Endothelial cell of umbilical vein (primary cell): ENCODE measurements at regions not wholly inside any gene's neighbourhood (a gene's known extent, or its start where the extent isn't known, plus 50 kb on each side); places are given as distances from the start of the nearest gene placed in this dataset.
A peak's percentile ranks its signal among the peaks of the same experiment; 100 is the strongest.

Source experiments
- BruUV-seq: library from RNA; stranded (reverse); fragments of 400-500 nt; replicated peaks from 2 replicates; lab custom pipeline; 2021; lab: Mats Ljungman, UMichigan
- CTCF ChIA-PET: fragments of 300-600, 350-600 bp; sonication (Branson Sonifier 250); formaldehyde crosslinking; loops from one replicate; lab custom pipeline; 2021; ENCODE audit warnings: antibody characterized with exemption, inconsistent platforms; lab: Charles Lee
- POLR2A ChIA-PET: fragments of 300-600, 350-600 bp; sonication (Branson Sonifier 250); formaldehyde crosslinking; loops from one replicate; lab custom pipeline; 2021; ENCODE audit warnings: antibody characterized with exemption, inconsistent platforms; lab: Charles Lee
- DNase-seq: peaks from one replicate; pipeline ENCODE4 v3.0.0-alpha.2; 2011; ENCODE audit warnings: low read depth, low spot score
- FAIRE-seq: peaks from 2 replicates; lab custom pipeline; 2011; peaks lifted over from hg19 to GRCh38; lab: Jason Lieb, UNC
- H2AFZ ChIP-seq: 2 replicates; pipeline ENCODE4 v1.6.0; 2012; ENCODE audit warnings: low read depth, low read length, control low read depth, inconsistent platforms
- H3K27ac ChIP-seq: 2 replicates; pipeline ENCODE4 v1.5.1; 2011; ENCODE audit warnings: low read depth, mild to moderate bottlenecking, control low read depth, low read length, moderate library complexity; ENCODE audit not compliant: insufficient read depth
- H3K27me3 ChIP-seq, 2 experiments: 2 replicates each; pipeline versions ENCODE4 v1.6.0 to v1.6.1; 2011; ENCODE audit warnings: low read length in 2 of 2, mixed read lengths in 1 of 2; ENCODE audit not compliant: control insufficient read depth in 2 of 2, insufficient read depth in 2 of 2
- H3K36me3 ChIP-seq, 2 experiments: 2 replicates in 1 of 2; 3 replicates in 1 of 2; pipeline ENCODE4 v1.5.1; 2011; ENCODE audit warnings: low read length in 2 of 2, mild to moderate bottlenecking in 1 of 2, moderate library complexity in 1 of 2; ENCODE audit not compliant: control insufficient read depth in 2 of 2, insufficient read depth in 2 of 2; ENCODE audit errors: extremely low read depth in 1 of 2
- H3K4me1 ChIP-seq: 3 replicates; pipeline ENCODE4 v1.5.1; 2011; ENCODE audit warnings: mild to moderate bottlenecking, low read length; ENCODE audit not compliant: control insufficient read depth, insufficient read depth; ENCODE audit errors: extremely low read depth
- H3K4me2 ChIP-seq: 2 replicates; pipeline ENCODE4 v1.6.1; 2011; ENCODE audit warnings: low read length, control low read depth, mixed read lengths; ENCODE audit not compliant: insufficient read depth
- H3K4me3 ChIP-seq, 3 experiments: fragments of 200-600 bp in 1 of 3; sonication (generic), shearing (Covaris generic) in 1 of 3; replicated peaks in 1 of 3; 2 replicates each; pipeline ENCODE4 v1.5.1; 2011 to 2016; ENCODE audit warnings: control low read depth in 3 of 3, low read length in 3 of 3, mild to moderate bottlenecking in 2 of 3, inconsistent platforms in 1 of 3, low read depth in 1 of 3, moderate library complexity in 1 of 3; ENCODE audit not compliant: insufficient read depth in 1 of 3
- H3K79me2 ChIP-seq: 2 replicates; pipeline ENCODE4 v1.6.0; 2012; ENCODE audit warnings: low read length, inconsistent platforms; ENCODE audit not compliant: control insufficient read depth, insufficient read depth
- H3K9ac ChIP-seq: replicated peaks from 2 replicates; pipeline ENCODE3; 2011; ENCODE audit warnings: low read length, control low read depth; ENCODE audit not compliant: insufficient read depth; ENCODE audit errors: extremely low read depth
- H3K9me1 ChIP-seq: replicated peaks from 3 replicates; pipeline ENCODE4 v1.6.0; 2011; ENCODE audit warnings: mild to moderate bottlenecking, low read length; ENCODE audit not compliant: control insufficient read depth, insufficient read depth; ENCODE audit errors: extremely low read depth
- H3K9me3 ChIP-seq: replicated peaks from 2 replicates; pipeline ENCODE4 v1.5.1; 2012; ENCODE audit warnings: low read length, inconsistent platforms; ENCODE audit not compliant: control insufficient read depth, insufficient read depth
- H4K20me1 ChIP-seq: replicated peaks from 2 replicates; pipeline ENCODE3; 2011; ENCODE audit warnings: mild to moderate bottlenecking, low read length; ENCODE audit not compliant: control insufficient read depth, insufficient read depth; ENCODE audit errors: extremely low read depth
- CTCF ChIP-seq, 2 donors: IDR thresholded peaks; 1 replicate in 1 of 2; 2 replicates in 1 of 2; pipeline ENCODE4 v1.5.1; 2011; ENCODE audit warnings: low read length in 2 of 2, mild to moderate bottlenecking in 2 of 2, moderate library complexity in 2 of 2, control low read depth in 1 of 2, inconsistent platforms in 1 of 2, low read depth in 1 of 2; ENCODE audit not compliant: insufficient read depth in 1 of 2; ENCODE audit errors: extremely low read depth in 1 of 2
- EZH2 ChIP-seq: IDR thresholded peaks from 2 replicates; pipeline ENCODE4 v1.6.1; 2012; ENCODE audit warnings: borderline replicate concordance, low read depth, mild to moderate bottlenecking, moderate library complexity, low read length, inconsistent platforms; ENCODE audit not compliant: severe bottlenecking
- FOS ChIP-seq: IDR thresholded peaks from 2 replicates; pipeline ENCODE4 v1.6.1; 2011; ENCODE audit warnings: mild to moderate bottlenecking, low read length, moderate library complexity, borderline replicate concordance; ENCODE audit not compliant: insufficient read depth
- GATA2 ChIP-seq: IDR thresholded peaks from 2 replicates; pipeline ENCODE4 v1.7.0; 2011; ENCODE audit warnings: low read depth, mild to moderate bottlenecking, moderate library complexity, mixed read lengths, low read length; ENCODE audit not compliant: insufficient read length, insufficient read depth
- JUN ChIP-seq: IDR thresholded peaks from 2 replicates; pipeline ENCODE4 v1.6.1; 2011; ENCODE audit warnings: borderline replicate concordance, low read depth; ENCODE audit not compliant: insufficient read length, insufficient read depth
- MYC ChIP-seq: IDR thresholded peaks from one replicate; pipeline ENCODE4 v1.6.1; 2011; ENCODE audit warnings: mild to moderate bottlenecking, low read depth, low read length
- POLR2A ChIP-seq: IDR thresholded peaks from 2 replicates; pipeline ENCODE4 v1.6.1; 2012; ENCODE audit warnings: low read depth, mild to moderate bottlenecking, control low read depth, low read length
- POLR2AphosphoS5 ChIP-seq: IDR thresholded peaks from 2 replicates; pipeline ENCODE4 v1.6.1; 2012; ENCODE audit warnings: low read depth, mild to moderate bottlenecking, control low read depth, low read length, moderate library complexity; ENCODE audit not compliant: insufficient read depth
- dilution Hi-C: fragments of 300-500 bp; cut with MboI; formaldehyde crosslinking; loops from one replicate; pipeline ENCODE4 v1.15.0; 2019; ENCODE audit warnings: low sequenced_read_pairs; ENCODE audit not compliant: extremely low pct_ligation_motif_present
- intact Hi-C: fragments of 100-400 bp; cut with micrococcal nuclease; formaldehyde crosslinking; loops from one replicate; pipeline ENCODE4 v1.10.0; 2022
- TF ChIP-seq, protein P1 (sequence below): IDR thresholded peaks from 2 replicates; pipeline ENCODE4 v1.6.1; 2011; ENCODE audit not compliant: insufficient read depth, insufficient read length

DNA sequence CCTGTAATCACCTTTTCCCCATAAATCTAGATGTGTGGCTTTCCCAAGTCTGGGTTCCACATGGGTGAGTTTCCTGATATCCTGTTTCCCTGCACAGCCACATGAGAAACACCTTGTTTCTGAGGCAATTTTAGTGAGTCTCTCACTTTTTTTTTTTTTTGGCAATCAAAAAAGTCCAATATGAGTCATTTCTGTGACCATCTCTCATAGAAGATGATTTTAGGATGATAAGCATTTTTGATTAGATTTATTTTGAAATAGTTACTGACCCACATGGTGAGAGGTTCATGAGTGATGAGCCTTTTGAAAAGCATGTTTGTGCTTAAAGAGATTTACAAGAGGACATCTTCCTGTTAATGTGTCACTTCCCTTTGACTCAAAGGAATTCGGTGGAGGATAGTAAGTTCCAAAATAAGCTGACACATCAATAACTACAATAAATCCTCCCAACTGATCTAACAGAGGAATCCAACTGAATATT, 464.0 kb downstream of the INHBA start:
- peak; percentile 81 for FAIRE-seq
- CTCF ChIA-PET: interaction anchor here (1.9 kb wide), 1 partner anchor 466 kb away, joined by 6 read pairs; no protein-coding TSS in a partner anchor
- Histone ChIP-seq H3K9me1 (no peaks in the 10 kb centered on the region), H3K27me3 (no peaks in the 10 kb centered on the region), H3K27ac (no peak overlapping the region), H3K4me3 (no peak overlapping the region), H4K20me1 (no peaks in the 10 kb centered on the region), H3K36me3 (no peaks in the 10 kb centered on the region), H3K4me2 (peak overlapping the region; percentile 36), H2AFZ (peak overlapping the region; percentile 51), H3K79me2 (no peaks in the 10 kb centered on the region), H3K9ac (no peak overlapping the region), H3K9me3 (no peaks in the 10 kb centered on the region), H3K4me1 (peaks cover 15% of the 10 kb centered on the region)
- dilution Hi-C loops (no loop called here), intact Hi-C loops (loop anchor here (5.0 kb wide), 1 partner anchor 458 kb away; no protein-coding TSS in a partner anchor)
- POLR2A ChIA-PET: no interaction called here
- DNase-seq: peak; percentile 34
- BruUV-seq: no TSS peak
- TF ChIP-seq, protein P1, sequence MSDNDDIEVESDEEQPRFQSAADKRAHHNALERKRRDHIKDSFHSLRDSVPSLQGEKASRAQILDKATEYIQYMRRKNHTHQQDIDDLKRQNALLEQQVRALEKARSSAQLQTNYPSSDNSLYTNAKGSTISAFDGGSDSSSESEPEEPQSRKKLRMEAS: no peak
- peak; percentile 29 for TF ChIP-seq JUN
- TF ChIP-seq FOS: peak; percentile 72

DNA sequence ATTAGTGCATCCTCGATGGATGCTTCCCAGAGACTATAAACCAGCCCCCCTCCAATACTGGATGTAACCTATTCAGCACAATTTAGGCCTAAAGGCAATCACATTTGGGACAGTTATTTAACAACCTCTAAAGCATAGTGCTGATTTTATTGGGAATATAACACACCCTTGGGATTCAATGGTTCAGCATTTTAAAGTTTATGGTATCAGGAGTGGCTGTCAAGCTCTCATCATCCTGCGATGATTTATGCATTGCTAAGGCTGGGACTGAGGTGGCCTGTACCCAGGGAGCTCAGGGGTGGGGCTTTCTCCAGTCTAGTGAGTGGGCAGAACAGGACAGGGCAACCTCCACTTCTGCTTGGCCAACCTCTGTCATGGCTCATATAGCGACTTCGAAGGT, 464.9 kb downstream of the INHBA start:
- dilution Hi-C loops (no loop called here), intact Hi-C loops (loop anchor here (5.0 kb wide), 1 partner anchor 459 kb away; no protein-coding TSS in a partner anchor)
- Histone ChIP-seq H3K27me3 (no peaks in the 10 kb centered on the region), H3K9me1 (no peaks in the 10 kb centered on the region), H3K4me3 (no peak overlapping the region), H3K36me3 (no peaks in the 10 kb centered on the region), H3K79me2 (no peaks in the 10 kb centered on the region), H4K20me1 (no peaks in the 10 kb centered on the region), H3K4me1 (peaks cover 15% of the 10 kb centered on the region), H3K9me3 (no peaks in the 10 kb centered on the region), H2AFZ (no peak overlapping the region), H3K27ac (no peak overlapping the region), H3K9ac (no peak overlapping the region), H3K4me2 (no peak overlapping the region)
- BruUV-seq: no TSS peak
- TF ChIP-seq POLR2A (no peak), CTCF (IDR thresholded peaks at IDR 0.05; ENCODE audit: extremely low read depth in 1 of 2, insufficient read depth in 1 of 2, low read depth in 1 of 2, low read length in 2 of 2) (no peak), JUN (no peak), EZH2 (no peak), MYC (no peak), FOS (no peak), GATA2 (no peak), POLR2AphosphoS5 (no peak)
- TF ChIP-seq, protein P1: no peak
- DNase-seq (no peak), FAIRE-seq (no peak)
- POLR2A ChIA-PET: no interaction called here
- CTCF ChIA-PET: interaction anchor here (1.9 kb wide), 1 partner anchor 467 kb away, joined by 6 read pairs; no protein-coding TSS in a partner anchor
